ENCODE measurements at regions not wholly inside any gene's neighbourhood (a gene's known extent, or its start where the extent isn't known, plus 50 kb on each side); places are given as distances from the start of the nearest gene placed in this dataset.

DNA sequence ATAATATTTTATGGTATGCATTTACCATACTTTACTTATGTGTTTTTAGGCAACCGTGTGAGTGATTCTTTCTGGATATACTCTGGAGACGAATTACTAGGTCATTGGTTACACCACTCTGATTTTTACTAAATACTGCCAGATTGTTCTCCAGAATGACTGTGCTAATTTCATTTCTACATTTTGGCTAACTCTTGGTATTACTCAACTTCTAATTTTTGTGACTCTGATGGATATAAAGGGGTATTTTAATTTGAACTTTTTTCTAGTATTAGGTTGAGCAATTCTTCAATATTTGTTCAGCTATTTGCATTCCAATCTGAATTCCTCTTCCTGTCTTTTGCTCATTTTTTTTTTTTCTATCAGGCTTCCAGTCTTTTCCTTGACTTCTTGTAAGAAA lies 223.6 kb downstream of the MDFIC start:
- POLR2A ChIA-PET: no interaction called here
- H3K4me2 ChIP-seq (ENCODE audit: insufficient read depth, low read length): no peak overlapping the region
- FAIRE-seq: no peak
- H3K27ac ChIP-seq (ENCODE audit: extremely low read depth, low read depth, low read length): no peak overlapping the region
- 4% methylated on average over 2 of the region's 2 CpGs for WGBS (ENCODE audit: insufficient coverage, low coverage, missing lambda C conversion rate)
- H3K9me1 ChIP-seq (ENCODE audit: control insufficient read depth, insufficient read depth, low read length): no peaks in the 10 kb centered on the region
- no peak overlapping the region for H3K9ac ChIP-seq (ENCODE audit: insufficient read depth in 1 of 2, low read depth in 2 of 2, low read length in 2 of 2)
- intact Hi-C loops (cut with micrococcal nuclease) (no loop called here), in situ Hi-C loops (cut with MboI) (no loop called here)
- no TSS peak for BruUV-seq (replicated peaks)
- no peaks in the 10 kb centered on the region for H3K4me1 ChIP-seq (replicated peaks in 1 of 2; ENCODE audit: control insufficient read depth in 2 of 2, insufficient read depth in 2 of 2, low read length in 2 of 2)
- H3K9me3 ChIP-seq (replicated peaks; ENCODE audit: control insufficient read depth, insufficient read depth, low read depth, low read length): no peaks in the 10 kb centered on the region; the same call in 1 of the 2 replicates
- H3K36me3 ChIP-seq (ENCODE audit: control insufficient read depth, insufficient read depth, low read length): no peaks in the 10 kb centered on the region
- H3K27me3 ChIP-seq (ENCODE audit: control insufficient read depth in 2 of 2, insufficient read depth in 2 of 2, low read length in 2 of 2): no peaks in the 10 kb centered on the region
- CTCF ChIA-PET (ENCODE audit: low intra/inter-chr PET ratio): no interaction called here
- no peaks in the 10 kb centered on the region for H3K79me2 ChIP-seq (ENCODE audit: control insufficient read depth, insufficient read depth, low read length)
- no peak for ATAC-seq
- no peak overlapping the region for H2AFZ ChIP-seq (ENCODE audit: low read depth, low read length)
- no peak overlapping the region for H3K4me3 ChIP-seq
- no peak for DNase-seq (ENCODE audit: extremely low read depth in 1 of 4, low spot score in 3 of 4)
- no peaks in the 10 kb centered on the region for H4K20me1 ChIP-seq (replicated peaks; ENCODE audit: control insufficient read depth, insufficient read depth, low read length)
- TF ChIP-seq ZNF175 (CRISPR knock-in tag; IDR thresholded peaks at IDR 0.05; ENCODE audit: low read depth) (no peak), MCM3 (IDR thresholded peaks at IDR 0.05) (no peak), FOSL1 (tag; conservative IDR thresholded peaks at IDR 0.05) (no peak), ZNF140 (CRISPR knock-in tag; IDR thresholded peaks at IDR 0.05) (no peak), POLR2G (IDR thresholded peaks at IDR 0.05; ENCODE audit: low read depth, low read length) (no peak), SAFB2 (IDR thresholded peaks at IDR 0.05; ENCODE audit: borderline replicate concordance, low read depth, low read length, severe bottlenecking) (no peak)
- TF ChIP-seq, protein P1, sequence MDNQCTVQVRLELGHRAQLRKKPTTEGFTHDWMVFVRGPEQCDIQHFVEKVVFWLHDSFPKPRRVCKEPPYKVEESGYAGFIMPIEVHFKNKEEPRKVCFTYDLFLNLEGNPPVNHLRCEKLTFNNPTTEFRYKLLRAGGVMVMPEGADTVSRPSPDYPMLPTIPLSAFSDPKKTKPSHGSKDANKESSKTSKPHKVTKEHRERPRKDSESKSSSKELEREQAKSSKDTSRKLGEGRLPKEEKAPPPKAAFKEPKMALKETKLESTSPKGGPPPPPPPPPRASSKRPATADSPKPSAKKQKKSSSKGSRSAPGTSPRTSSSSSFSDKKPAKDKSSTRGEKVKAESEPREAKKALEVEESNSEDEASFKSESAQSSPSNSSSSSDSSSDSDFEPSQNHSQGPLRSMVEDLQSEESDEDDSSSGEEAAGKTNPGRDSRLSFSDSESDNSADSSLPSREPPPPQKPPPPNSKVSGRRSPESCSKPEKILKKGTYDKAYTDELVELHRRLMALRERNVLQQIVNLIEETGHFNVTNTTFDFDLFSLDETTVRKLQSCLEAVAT (IDR thresholded peaks at IDR 0.05): no peak
- TF ChIP-seq, protein P2, sequence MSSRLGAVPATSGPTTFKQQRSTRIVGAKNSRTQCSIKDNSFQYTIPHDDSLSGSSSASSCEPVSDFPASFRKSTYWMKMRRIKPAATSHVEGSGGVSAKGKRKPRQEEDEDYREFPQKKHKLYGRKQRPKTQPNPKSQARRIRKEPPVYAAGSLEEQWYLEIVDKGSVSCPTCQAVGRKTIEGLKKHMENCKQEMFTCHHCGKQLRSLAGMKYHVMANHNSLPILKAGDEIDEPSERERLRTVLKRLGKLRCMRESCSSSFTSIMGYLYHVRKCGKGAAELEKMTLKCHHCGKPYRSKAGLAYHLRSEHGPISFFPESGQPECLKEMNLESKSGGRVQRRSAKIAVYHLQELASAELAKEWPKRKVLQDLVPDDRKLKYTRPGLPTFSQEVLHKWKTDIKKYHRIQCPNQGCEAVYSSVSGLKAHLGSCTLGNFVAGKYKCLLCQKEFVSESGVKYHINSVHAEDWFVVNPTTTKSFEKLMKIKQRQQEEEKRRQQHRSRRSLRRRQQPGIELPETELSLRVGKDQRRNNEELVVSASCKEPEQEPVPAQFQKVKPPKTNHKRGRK (tag; IDR thresholded peaks at IDR 0.05): no peak
- TF ChIP-seq, protein P3, sequence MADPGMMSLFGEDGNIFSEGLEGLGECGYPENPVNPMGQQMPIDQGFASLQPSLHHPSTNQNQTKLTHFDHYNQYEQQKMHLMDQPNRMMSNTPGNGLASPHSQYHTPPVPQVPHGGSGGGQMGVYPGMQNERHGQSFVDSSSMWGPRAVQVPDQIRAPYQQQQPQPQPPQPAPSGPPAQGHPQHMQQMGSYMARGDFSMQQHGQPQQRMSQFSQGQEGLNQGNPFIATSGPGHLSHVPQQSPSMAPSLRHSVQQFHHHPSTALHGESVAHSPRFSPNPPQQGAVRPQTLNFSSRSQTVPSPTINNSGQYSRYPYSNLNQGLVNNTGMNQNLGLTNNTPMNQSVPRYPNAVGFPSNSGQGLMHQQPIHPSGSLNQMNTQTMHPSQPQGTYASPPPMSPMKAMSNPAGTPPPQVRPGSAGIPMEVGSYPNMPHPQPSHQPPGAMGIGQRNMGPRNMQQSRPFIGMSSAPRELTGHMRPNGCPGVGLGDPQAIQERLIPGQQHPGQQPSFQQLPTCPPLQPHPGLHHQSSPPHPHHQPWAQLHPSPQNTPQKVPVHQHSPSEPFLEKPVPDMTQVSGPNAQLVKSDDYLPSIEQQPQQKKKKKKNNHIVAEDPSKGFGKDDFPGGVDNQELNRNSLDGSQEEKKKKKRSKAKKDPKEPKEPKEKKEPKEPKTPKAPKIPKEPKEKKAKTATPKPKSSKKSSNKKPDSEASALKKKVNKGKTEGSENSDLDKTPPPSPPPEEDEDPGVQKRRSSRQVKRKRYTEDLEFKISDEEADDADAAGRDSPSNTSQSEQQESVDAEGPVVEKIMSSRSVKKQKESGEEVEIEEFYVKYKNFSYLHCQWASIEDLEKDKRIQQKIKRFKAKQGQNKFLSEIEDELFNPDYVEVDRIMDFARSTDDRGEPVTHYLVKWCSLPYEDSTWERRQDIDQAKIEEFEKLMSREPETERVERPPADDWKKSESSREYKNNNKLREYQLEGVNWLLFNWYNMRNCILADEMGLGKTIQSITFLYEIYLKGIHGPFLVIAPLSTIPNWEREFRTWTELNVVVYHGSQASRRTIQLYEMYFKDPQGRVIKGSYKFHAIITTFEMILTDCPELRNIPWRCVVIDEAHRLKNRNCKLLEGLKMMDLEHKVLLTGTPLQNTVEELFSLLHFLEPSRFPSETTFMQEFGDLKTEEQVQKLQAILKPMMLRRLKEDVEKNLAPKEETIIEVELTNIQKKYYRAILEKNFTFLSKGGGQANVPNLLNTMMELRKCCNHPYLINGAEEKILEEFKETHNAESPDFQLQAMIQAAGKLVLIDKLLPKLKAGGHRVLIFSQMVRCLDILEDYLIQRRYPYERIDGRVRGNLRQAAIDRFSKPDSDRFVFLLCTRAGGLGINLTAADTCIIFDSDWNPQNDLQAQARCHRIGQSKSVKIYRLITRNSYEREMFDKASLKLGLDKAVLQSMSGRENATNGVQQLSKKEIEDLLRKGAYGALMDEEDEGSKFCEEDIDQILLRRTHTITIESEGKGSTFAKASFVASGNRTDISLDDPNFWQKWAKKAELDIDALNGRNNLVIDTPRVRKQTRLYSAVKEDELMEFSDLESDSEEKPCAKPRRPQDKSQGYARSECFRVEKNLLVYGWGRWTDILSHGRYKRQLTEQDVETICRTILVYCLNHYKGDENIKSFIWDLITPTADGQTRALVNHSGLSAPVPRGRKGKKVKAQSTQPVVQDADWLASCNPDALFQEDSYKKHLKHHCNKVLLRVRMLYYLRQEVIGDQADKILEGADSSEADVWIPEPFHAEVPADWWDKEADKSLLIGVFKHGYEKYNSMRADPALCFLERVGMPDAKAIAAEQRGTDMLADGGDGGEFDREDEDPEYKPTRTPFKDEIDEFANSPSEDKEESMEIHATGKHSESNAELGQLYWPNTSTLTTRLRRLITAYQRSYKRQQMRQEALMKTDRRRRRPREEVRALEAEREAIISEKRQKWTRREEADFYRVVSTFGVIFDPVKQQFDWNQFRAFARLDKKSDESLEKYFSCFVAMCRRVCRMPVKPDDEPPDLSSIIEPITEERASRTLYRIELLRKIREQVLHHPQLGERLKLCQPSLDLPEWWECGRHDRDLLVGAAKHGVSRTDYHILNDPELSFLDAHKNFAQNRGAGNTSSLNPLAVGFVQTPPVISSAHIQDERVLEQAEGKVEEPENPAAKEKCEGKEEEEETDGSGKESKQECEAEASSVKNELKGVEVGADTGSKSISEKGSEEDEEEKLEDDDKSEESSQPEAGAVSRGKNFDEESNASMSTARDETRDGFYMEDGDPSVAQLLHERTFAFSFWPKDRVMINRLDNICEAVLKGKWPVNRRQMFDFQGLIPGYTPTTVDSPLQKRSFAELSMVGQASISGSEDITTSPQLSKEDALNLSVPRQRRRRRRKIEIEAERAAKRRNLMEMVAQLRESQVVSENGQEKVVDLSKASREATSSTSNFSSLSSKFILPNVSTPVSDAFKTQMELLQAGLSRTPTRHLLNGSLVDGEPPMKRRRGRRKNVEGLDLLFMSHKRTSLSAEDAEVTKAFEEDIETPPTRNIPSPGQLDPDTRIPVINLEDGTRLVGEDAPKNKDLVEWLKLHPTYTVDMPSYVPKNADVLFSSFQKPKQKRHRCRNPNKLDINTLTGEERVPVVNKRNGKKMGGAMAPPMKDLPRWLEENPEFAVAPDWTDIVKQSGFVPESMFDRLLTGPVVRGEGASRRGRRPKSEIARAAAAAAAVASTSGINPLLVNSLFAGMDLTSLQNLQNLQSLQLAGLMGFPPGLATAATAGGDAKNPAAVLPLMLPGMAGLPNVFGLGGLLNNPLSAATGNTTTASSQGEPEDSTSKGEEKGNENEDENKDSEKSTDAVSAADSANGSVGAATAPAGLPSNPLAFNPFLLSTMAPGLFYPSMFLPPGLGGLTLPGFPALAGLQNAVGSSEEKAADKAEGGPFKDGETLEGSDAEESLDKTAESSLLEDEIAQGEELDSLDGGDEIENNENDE (IDR thresholded peaks at IDR 0.05; ENCODE audit: low read depth, low read length): no peak
